ENCODE measurements at regions not wholly inside any gene's neighbourhood (a gene's known extent, or its start where the extent isn't known, plus 50 kb on each side); places are given as distances from the start of the nearest gene placed in this dataset.

- FAIRE-seq: no peak
Observed at GRCh38 chr11:122165607-122166371, 49.8 kb upstream of the BLID start.
